Astrocyte of the spinal cord (primary cell): ENCODE measurements at regions not wholly inside any gene's neighbourhood (a gene's known extent, or its start where the extent isn't known, plus 50 kb on each side); places are given as distances from the start of the nearest gene placed in this dataset.

Source experiments
- DNase-seq: peaks from one replicate; pipeline ENCODE4 v3.0.0; 2011; ENCODE audit warnings: low read depth, low spot score
- H3K4me3 ChIP-seq: 2 replicates; pipeline ENCODE4 v1.5.1; 2011; ENCODE audit warnings: low read depth, mild to moderate bottlenecking, low read length, moderate library complexity
- CTCF ChIP-seq: IDR thresholded peaks from 2 replicates; pipeline ENCODE4 v1.5.1; 2012; ENCODE audit warnings: low read depth, mild to moderate bottlenecking, low read length, inconsistent platforms
- in situ Hi-C: cut with HindIII; loops from 2 replicates; pipeline ENCODE4 v1.10.0; 2017; ENCODE audit warnings: low sequenced_read_pairs

GRCh38 chr15:67969892-67970291 lies 84.2 kb upstream of the PIAS1 start:
- TF ChIP-seq CTCF = no peak
- DNase-seq = no peak
- H3K4me3 ChIP-seq = no peak overlapping the region
- in situ Hi-C loops = no loop called here

- H3K4me3 ChIP-seq = no peak overlapping the region
- in situ Hi-C loops = no loop called here
- no peak for DNase-seq
- no peak for TF ChIP-seq CTCF
These were observed 81.7 kb upstream of the PIAS1 start for GRCh38 chr15:67972377-67972776.

- in situ Hi-C loops = no loop called here
- DNase-seq = no peak
- no peak overlapping the region for H3K4me3 ChIP-seq
- no peak for TF ChIP-seq CTCF
These were observed 80.3 kb upstream of the PIAS1 start for GRCh38 chr15:67973846-67974245.

GRCh38 chr15:67976506-67977073 lies 77.5 kb upstream of the PIAS1 start:
- no peak overlapping the region for H3K4me3 ChIP-seq
- in situ Hi-C loops = no loop called here
- no peak for TF ChIP-seq CTCF
- no peak for DNase-seq

GRCh38 chr15:67977414-67978089 lies 76.6 kb upstream of the PIAS1 start:
- no peak overlapping the region for H3K4me3 ChIP-seq
- DNase-seq = no peak
- in situ Hi-C loops = no loop called here
- TF ChIP-seq CTCF = no peak

GRCh38 chr15:67979281-67979680 lies 74.8 kb upstream of the PIAS1 start:
- no peak overlapping the region for H3K4me3 ChIP-seq
- no peak for TF ChIP-seq CTCF
- in situ Hi-C loops = no loop called here
- DNase-seq = no peak
